GM12874 (cell line): ENCODE measurements at regions not wholly inside any gene's neighbourhood (a gene's known extent, or its start where the extent isn't known, plus 50 kb on each side); places are given as distances from the start of the nearest gene placed in this dataset.

Source experiments
- CTCF ChIP-seq: IDR thresholded peaks from 2 replicates; pipeline ENCODE4 v1.5.1; 2011; ENCODE audit warnings: low read depth, mild to moderate bottlenecking, control low read depth, low read length, moderate library complexity; ENCODE audit not compliant: insufficient read depth

- TF ChIP-seq CTCF = no peak
Observed at GRCh38 chr2:198950803-198951202, 506.9 kb downstream of the SATB2 start.

GRCh38 chr2:198945496-198945895, 512.2 kb downstream of the SATB2 start:
- TF ChIP-seq CTCF = no peak

GRCh38 chr2:198930170-198930569, 527.6 kb downstream of the SATB2 start:
- 0 out of 2 replicates have a peak, but pooled peaks have one; percentile 6 for TF ChIP-seq CTCF

- TF ChIP-seq CTCF = no peak
Observed at GRCh38 chr2:198928026-198928425, 529.7 kb downstream of the SATB2 start.

- TF ChIP-seq CTCF = no peak
Observed at GRCh38 chr2:198917926-198918720, 539.6 kb downstream of the SATB2 start.

GRCh38 chr2:198917275-198917674, 540.5 kb downstream of the SATB2 start:
- no peak for TF ChIP-seq CTCF

GRCh38 chr2:198916548-198917080, 541.1 kb downstream of the SATB2 start:
- TF ChIP-seq CTCF = no peak
